Stomach (tissue), 8 donors: ENCODE measurements at regions not wholly inside any gene's neighbourhood (a gene's known extent, or its start where the extent isn't known, plus 50 kb on each side); places are given as distances from the start of the nearest gene placed in this dataset.
"Not testable (repeated sequence)": the region's sequence is repeated elsewhere in the genome, so short reads cannot be mapped to it uniquely, and the experiment has no call there.

Experiments used
- DNase-seq, 2 donors: peaks; one replicate each; pipeline versions ENCODE4 v3.0.0 to v3.0.0-alpha.2; 2013 to 2019
- H3K27ac ChIP-seq, 5 donors: fragments of 200-600 bp in 4 of 5; sonication (generic) in 4 of 5; one replicate each; pipeline ENCODE4 v1.5.1; 2013 to 2019; ENCODE audit warnings: mild to moderate bottlenecking in 1 of 5, moderate library complexity in 1 of 5
- H3K27me3 ChIP-seq, 3 donors: fragments of 200-600 bp; sonication (generic); one replicate each; pipeline ENCODE4 v1.5.1; 2017 to 2019; ENCODE audit warnings: mixed run types in 1 of 3
- H3K36me3 ChIP-seq, 4 donors: fragments of 200-600 bp; sonication (generic); 1 replicate in 3 of 4; 2 replicates in 1 of 4; pipeline ENCODE4 v1.5.1; 2016 to 2019
- H3K4me1 ChIP-seq, 4 donors: fragments of 200-600 bp; sonication (generic); one replicate each; pipeline ENCODE4 v1.5.1; 2016 to 2019
- H3K4me3 ChIP-seq, 4 donors: fragments of 200-600 bp; sonication (generic) in 3 of 4; one replicate each; pipeline ENCODE4 v1.5.1; 2016 to 2019; ENCODE audit warnings: mild to moderate bottlenecking in 1 of 4
- H3K9me3 ChIP-seq, 4 donors: fragments of 200-600 bp; sonication (generic); one replicate each; pipeline ENCODE4 v1.5.1; 2016 to 2019
- EP300 ChIP-seq: sonication (generic); formaldehyde crosslinking; IDR thresholded peaks from one replicate; pipeline ENCODE4 v1.6.1; 2017; ENCODE audit warnings: antibody characterized with exemption
- POLR2A ChIP-seq, 4 donors: fragments of 450-650 bp; IDR thresholded peaks; one replicate each; pipeline ENCODE4 v1.6.1; 2016; ENCODE audit warnings: antibody characterized with exemption in 4 of 4, control low read depth in 2 of 4, mild to moderate bottlenecking in 1 of 4, moderate library complexity in 1 of 4
- POLR2AphosphoS5 ChIP-seq, 3 donors: sonication (generic); formaldehyde crosslinking; IDR thresholded peaks; one replicate each; pipeline ENCODE4 v1.6.1; 2016; ENCODE audit warnings: antibody characterized with exemption in 3 of 3
- WGBS, 5 donors: extraction: QIAGEN DNeasy Blood & Tissue Kit in 3 of 5; methylation state at CpG; one replicate each; pipeline versions ENCODE4 v1.1.5 to v1.1.7; 2013 to 2018; 5-methylcytosine and 5-hydroxymethylcytosine counted together
- intact Hi-C: fragments of 100-400 bp; cut with DNase I; formaldehyde crosslinking; loops from one replicate; pipeline ENCODE4 v1.15.1; 2023; ENCODE audit warnings: low total_unique reads
- TF ChIP-seq, protein P1 (sequence below), 7 experiments: fragments of 450-650 bp in 4 of 7; fragments of 200-600 bp in 3 of 7; sonication (generic) in 3 of 7; IDR thresholded peaks; one replicate each; pipeline ENCODE4 v1.5.1; 2016 to 2019; ENCODE audit warnings: antibody characterized with exemption in 7 of 7, control low read depth in 2 of 7, mild to moderate bottlenecking in 1 of 7
- donor health status: healthy with polysubstance abuse.
- donor health status: Bipolar disorder and iron deficiency.
- donor health status: healthy.

- Histone ChIP-seq H3K27ac (peak overlapping the region in 4 of 5 donors; percentile 11 to 55 (median 49)), H3K9me3 (no peaks in the 10 kb centered on the region), H3K27me3 (no peaks in the 10 kb centered on the region), H3K4me3 (no peak overlapping the region), H3K4me1 (peaks cover 0 to 8% (median 0%) of the 10 kb centered on the region in 4 donors), H3K36me3 (no peaks in the 10 kb centered on the region)
- WGBS, 5 donors: 74 to 82% (median 76%) methylated on average over 6 of the region's 6 CpGs
- DNase-seq: no peak
- TF ChIP-seq POLR2A (IDR thresholded peaks at IDR 0.05): no peak
- no peak for TF ChIP-seq POLR2AphosphoS5 (IDR thresholded peaks at IDR 0.05)
- TF ChIP-seq, protein P1, sequence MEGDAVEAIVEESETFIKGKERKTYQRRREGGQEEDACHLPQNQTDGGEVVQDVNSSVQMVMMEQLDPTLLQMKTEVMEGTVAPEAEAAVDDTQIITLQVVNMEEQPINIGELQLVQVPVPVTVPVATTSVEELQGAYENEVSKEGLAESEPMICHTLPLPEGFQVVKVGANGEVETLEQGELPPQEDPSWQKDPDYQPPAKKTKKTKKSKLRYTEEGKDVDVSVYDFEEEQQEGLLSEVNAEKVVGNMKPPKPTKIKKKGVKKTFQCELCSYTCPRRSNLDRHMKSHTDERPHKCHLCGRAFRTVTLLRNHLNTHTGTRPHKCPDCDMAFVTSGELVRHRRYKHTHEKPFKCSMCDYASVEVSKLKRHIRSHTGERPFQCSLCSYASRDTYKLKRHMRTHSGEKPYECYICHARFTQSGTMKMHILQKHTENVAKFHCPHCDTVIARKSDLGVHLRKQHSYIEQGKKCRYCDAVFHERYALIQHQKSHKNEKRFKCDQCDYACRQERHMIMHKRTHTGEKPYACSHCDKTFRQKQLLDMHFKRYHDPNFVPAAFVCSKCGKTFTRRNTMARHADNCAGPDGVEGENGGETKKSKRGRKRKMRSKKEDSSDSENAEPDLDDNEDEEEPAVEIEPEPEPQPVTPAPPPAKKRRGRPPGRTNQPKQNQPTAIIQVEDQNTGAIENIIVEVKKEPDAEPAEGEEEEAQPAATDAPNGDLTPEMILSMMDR (IDR thresholded peaks at IDR 0.05): no peak
- TF ChIP-seq EP300: no peak
- intact Hi-C loops: no loop called here
These were observed 70.2 kb upstream of the PIK3R4 start for GRCh38 chr3:130816561-130817445.

DNA sequence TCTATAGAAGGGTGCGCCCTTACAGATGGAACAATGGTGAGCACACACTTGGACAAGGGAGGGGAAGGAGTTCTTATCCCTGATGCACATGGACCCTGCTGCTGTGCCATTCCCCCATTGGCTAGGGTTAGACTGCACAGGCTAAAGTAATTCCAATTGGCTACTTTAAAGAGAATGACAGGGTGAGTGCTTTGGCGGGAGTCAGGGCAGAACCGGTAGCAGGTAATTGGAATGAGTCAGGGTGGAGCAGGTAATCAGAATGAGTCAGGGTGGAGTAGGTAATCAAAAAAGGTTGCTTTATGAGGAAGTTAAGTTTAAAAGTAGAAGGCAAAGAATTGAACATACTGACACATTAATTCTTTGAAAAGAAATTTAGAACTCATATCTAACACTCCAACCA, 71.4 kb upstream of the PIK3R4 start:
- WGBS, 5 donors: 53 to 64% (median 61%) methylated on average over 3 of the region's 3 CpGs
- peak overlapping the region; percentile 7 to 69 (median 51) for H3K27ac ChIP-seq
- H3K4me1 ChIP-seq, DNase-seq, H3K4me3 ChIP-seq, H3K9me3 ChIP-seq, H3K36me3 ChIP-seq, H3K27me3 ChIP-seq, intact Hi-C loops: not testable (repeated sequence)

- Histone ChIP-seq H3K9me3 (no peaks in the 10 kb centered on the region), H3K4me1 (peaks cover 0 to 15% (median 0%) of the 10 kb centered on the region in 4 donors), H3K36me3 (no peaks in the 10 kb centered on the region), H3K27ac (peak overlapping the region in 1 of 5 donors; percentile 60), H3K4me3 (no peak overlapping the region), H3K27me3 (no peaks in the 10 kb centered on the region)
- TF ChIP-seq POLR2A (IDR thresholded peaks at IDR 0.05): no peak
- peak; percentile 18 for TF ChIP-seq EP300
- TF ChIP-seq POLR2AphosphoS5 (IDR thresholded peaks at IDR 0.05): peak; percentile 59 to 81 (median 77)
- TF ChIP-seq, protein P1 (IDR thresholded peaks at IDR 0.05): no peak
- peak in 1 of 2 donors; percentile 25 for DNase-seq
- WGBS, 5 donors: 70 to 86% (median 75%) methylated on average over 2 of the region's 2 CpGs
- intact Hi-C loops: no loop called here
These were observed 72.9 kb upstream of the ATP2C1 start for GRCh38 chr3:130820976-130821375.

GRCh38 chr3:130821806-130822205, 72.1 kb upstream of the ATP2C1 start:
- Histone ChIP-seq H3K4me3 (no peak overlapping the region), H3K36me3 (no peaks in the 10 kb centered on the region), H3K27me3 (no peaks in the 10 kb centered on the region), H3K27ac (peak overlapping the region in 1 of 5 donors; percentile 60), H3K9me3 (no peaks in the 10 kb centered on the region), H3K4me1 (peaks cover 0 to 16% (median 0%) of the 10 kb centered on the region in 4 donors)
- intact Hi-C loops: no loop called here
- DNase-seq: no peak
- 83 to 95% (median 92%) methylated on average over 1 of the region's 1 CpG for WGBS, 5 donors
- TF ChIP-seq POLR2AphosphoS5 (IDR thresholded peaks at IDR 0.05): no peak
- TF ChIP-seq, protein P1 (IDR thresholded peaks at IDR 0.05): no peak
